Caki2 (cell line): ENCODE measurements at regions not wholly inside any gene's neighbourhood (a gene's known extent, or its start where the extent isn't known, plus 50 kb on each side); places are given as distances from the start of the nearest gene placed in this dataset.
"Not testable (repeated sequence)": the region's sequence is repeated elsewhere in the genome, so short reads cannot be mapped to it uniquely, and the experiment has no call there.

ENCODE experiments used
- DNase-seq: peaks from one replicate; pipeline ENCODE4 v3.0.0-alpha.2; 2015; ENCODE audit warnings: low read depth
- in situ Hi-C: cut with HindIII; loops from 2 replicates; pipeline ENCODE4 v1.10.0; 2016; ENCODE audit warnings: low sequenced_read_pairs, low pct_unique_long_range_greater_than_20kb, mixed read lengths

DNA sequence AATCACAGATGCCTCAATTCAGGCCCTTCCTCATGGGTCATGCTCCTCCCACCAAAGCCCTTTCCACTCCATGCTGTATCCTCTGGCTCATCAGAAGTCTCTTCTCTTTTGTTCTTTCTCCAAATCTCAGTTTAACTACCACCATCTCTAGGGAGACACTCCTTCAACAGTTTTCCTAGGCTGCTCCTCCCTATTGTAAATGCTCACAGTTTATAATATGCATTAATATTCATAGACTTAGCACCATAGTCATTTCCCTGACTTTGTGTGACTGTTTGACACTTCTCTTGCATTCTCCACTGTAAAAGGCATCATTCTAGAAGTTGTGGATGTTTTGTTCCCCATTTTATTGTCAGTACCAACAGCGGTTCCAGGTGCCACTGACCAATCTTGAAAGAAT is 226.5 kb upstream of the PRSS1 start:
- in situ Hi-C loops = no loop called here
- DNase-seq = no peak

DNA sequence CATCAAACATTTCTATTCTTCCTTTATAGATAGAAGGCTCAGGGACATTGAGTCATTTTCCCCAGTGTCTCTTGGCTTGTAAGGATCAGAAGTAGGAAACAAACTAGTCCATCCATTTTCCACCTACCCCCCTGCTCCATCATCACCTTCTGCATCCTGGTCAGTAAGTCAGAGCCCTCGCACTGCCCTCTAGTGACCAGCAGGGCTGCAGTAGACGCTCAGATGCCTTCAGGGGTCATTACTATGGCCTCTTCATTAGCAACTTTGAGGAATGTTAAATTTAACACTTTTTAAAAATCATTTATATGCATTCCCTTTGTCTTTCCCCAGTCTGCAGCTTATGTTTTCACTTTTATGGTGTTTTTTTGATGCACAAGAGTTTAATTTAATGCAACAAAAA is 228.4 kb upstream of the PRSS1 start:
- DNase-seq, in situ Hi-C loops: not testable (repeated sequence)

DNA sequence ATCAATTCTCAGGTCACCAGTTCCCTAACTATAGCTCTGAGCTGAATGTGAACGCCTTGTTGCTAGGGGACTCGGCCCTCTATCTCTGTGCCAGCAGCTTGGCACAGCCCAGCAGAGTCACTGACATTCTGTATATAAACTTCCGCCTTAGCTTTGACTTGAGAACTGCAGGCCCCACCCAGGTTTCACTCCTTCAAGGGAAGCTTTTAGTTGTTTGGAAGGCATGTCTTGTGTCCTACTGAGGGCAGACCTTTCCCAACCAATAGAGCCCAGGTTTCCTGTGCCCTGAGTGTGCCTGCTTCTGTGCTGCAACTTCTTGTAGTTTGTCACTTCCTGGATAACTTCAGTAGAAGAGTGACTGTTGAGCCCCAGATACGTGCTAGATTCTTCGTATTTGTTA is 228.8 kb upstream of the PRSS1 start:
- DNase-seq, in situ Hi-C loops: not testable (repeated sequence)

DNA sequence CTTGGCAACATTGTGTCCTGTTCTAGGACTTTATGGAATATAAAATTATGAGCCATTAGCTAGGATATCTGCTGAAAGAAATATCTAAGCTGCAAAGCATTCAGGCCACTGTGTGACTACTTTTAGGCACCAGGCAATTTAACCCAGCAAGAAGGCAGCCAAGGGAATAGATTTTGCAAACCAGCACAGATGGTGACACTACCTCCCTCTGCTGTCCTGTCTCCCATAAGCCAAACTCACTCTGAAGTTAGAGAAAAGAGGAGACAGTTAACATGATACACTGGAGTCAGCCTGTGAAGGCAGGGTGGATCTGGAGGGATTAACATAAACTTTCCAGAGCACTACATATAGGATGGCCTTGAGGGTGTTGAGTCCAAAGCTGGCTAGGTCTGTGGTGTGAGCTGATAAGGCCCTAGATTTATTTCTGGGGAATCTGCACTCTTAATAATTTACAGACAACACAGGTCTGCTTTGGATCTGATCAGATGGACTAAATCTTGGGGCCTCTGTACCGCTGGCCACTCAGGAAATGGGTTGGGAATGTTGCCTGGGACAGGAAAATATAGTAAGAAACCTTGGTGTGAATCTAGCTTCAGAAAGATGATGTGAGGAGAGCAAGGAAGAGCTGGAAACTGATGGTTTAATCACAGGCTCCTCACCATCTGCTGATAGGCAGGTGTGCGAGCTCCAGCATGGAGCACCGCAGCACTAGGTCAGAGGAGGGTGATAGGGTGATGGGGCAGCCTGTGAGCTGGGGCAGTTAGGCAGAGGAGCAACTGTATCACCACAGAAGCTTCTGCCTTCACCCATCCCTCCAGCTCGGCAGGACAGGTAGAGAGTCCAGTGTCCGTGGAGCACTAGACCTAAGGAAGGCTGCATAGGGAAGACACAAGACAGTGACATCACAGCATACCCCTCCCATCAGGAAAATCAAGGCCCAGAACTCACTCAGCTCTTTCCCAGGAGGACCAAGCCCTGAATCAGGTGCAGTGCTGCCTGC is 229.9 kb upstream of the PRSS1 start:
- in situ Hi-C loops = no loop called here
- no peak for DNase-seq

DNA sequence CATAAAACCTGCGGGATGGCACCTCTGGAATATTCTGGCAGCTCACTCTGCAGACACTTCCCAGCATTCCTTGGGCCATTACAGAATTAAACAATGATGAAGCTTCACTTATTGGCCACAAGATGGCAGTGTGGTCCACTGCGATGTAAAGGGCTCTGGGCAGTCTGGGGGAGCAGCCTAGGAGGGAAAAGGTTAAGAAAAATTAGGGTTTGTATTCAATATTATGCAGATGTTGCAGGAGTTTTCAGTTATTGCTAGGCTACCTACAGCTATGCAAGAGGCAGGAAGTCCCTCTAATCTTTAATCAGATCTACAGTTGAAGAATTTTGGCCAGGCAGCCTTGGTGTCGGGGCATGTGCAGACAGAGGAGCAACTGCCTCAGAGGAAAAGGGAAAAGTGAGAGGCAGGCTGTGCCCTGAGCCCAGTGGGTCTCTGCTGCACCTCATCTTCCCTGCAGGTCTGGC is 233.2 kb upstream of the PRSS1 start:
- DNase-seq = peak; percentile 45
- in situ Hi-C loops = no loop called here

DNA sequence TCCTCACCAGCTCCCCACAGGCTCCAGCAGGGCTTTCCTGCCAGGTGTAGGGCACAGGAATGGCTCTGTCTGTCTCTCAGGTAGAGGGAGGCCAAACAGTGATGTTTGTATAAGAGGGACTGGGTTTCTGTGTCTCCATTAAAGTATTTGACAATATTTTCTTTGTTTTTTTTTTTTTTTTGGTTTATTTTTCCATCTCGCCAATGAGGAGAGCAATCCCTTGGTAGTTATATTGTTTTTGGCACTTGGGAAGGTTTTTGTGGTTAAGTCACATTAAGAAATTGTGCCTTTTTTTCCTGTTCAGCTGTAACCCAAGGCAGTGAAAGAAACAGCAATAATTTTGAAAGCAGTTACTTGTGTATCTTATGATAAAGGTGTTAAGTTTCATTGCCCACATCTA is 234.6 kb upstream of the PRSS1 start:
- in situ Hi-C loops = not testable (repeated sequence)
- DNase-seq = peak; percentile 64

DNA sequence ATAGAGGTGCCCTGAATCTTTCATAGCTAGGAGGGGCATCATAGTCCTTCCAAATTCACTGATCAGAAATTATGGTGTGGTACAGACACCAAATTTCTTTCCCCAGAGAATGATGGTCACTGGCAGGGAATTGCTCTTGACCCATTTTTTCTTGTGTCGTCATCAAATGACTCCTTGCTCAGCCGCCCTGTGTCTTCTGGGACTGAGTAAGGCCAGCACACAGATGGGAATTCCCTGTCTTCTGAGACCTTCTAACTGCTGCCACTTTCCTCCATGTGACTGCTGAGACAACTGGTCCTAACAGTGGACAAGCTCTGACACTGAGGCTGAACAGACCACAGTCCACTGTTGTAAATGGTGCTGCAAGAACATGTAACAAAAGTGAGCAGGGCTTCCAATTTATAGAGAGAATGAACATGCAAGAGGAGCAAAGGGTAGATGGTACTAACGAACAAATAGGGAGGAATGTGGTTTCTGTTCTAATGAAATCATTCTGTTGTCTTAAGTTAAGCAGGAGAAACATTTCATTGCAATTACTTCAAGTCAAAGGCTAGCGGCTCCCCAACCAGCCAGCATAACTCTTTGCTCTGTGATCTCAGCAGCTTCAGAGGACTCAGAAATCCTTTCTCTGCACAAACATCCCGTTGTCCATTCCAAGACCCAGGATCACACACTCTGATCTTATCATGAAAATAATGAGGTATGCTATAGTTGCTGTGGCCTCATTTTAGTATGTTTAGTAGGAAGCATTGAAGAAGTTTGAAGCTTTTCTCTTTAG is 235.9 kb upstream of the PRSS1 start:
- DNase-seq = no peak
- in situ Hi-C loops = no loop called here

DNA sequence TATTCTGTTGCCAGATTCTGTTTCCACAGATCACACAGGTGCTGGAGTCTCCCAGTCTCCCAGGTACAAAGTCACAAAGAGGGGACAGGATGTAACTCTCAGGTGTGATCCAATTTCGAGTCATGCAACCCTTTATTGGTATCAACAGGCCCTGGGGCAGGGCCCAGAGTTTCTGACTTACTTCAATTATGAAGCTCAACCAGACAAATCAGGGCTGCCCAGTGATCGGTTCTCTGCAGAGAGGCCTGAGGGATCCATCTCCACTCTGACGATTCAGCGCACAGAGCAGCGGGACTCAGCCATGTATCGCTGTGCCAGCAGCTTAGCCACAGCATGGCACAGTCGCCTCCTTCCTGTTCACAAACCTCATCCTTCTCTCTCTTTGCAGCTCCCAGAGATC is 237.5 kb upstream of the PRSS1 start:
- DNase-seq = no peak
- in situ Hi-C loops = no loop called here

DNA sequence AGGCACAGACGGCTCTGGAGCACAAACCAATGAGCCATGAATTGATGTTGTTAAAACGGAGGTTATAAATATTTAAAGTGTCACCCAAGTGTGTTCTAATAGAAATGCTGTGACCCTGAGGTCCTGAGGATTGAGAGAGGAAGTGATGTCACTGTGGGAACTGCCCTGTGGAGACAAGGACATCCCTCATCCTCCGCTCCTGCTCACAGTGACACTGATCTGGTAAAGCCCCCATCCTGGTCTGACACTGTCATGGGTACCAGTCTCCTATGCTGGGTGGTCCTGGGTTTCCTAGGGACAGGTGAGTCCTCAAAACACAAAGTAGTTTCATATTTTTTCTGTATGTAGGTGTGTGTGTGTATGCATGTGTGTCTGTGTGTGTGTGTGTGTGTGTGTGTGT is 237.9 kb upstream of the PRSS1 start:
- no peak for DNase-seq
- in situ Hi-C loops = no loop called here

DNA sequence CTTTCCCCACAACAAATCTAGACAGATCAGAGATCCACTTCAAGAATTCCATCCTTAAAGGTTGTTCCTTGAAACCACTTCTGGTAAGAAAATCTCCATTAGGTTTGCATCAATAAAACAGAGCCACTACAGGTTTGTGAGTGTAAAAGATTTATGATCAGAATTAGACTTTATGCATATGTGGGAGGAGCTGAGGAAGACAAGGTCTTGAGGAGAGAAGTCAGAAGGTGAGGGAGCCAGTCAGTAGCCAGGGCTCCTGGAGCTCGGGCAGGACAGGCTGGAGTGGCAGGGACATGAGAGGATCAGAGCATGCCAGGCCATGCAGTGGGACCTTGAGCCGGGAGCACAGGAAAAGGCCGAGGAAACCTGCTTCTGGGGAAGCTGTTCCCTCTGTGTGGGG is 240.0 kb upstream of the PRSS1 start:
- in situ Hi-C loops, DNase-seq: not testable (repeated sequence)

DNA sequence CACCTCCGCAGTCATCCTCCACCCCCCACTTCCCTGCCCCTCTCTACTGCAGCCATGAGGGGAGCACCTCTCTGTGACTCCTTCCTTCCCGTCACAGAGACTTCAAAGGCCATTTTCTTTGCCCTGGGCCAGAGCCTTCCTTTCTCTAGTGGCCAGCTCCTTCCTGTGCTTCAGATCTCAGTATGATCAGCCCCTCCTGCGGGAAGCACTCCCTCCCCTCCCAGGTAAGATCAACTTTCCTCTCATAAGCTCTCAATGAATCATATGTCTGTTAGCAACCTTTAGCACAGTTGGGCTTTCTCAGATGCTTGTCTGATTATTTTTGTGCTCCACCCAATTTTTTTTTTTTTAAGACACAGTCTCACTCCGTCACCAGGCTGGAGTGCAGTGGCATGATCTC is 241.0 kb upstream of the PRSS1 start:
- in situ Hi-C loops = no loop called here
- peak; percentile 78 for DNase-seq

DNA sequence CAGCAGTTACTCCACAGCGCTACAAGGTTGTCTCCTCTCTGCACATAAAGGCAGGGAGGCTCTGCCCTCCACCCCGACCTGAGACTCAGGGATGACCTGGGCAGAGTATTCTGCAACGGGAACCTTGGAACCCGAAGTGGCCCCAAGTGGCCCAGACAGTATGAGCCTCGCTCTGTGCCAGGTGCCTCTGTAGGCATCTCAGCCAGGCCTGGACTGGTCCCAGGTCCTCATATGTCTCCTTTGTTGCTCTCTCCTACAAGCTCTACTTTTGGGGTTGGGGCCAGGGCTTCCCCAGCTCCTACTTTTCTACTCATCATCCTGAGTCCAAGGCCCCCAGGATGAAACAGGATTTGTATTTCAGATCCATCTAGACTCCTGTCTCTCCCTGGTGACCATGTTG is 241.5 kb upstream of the PRSS1 start:
- in situ Hi-C loops = no loop called here
- no peak for DNase-seq

DNA sequence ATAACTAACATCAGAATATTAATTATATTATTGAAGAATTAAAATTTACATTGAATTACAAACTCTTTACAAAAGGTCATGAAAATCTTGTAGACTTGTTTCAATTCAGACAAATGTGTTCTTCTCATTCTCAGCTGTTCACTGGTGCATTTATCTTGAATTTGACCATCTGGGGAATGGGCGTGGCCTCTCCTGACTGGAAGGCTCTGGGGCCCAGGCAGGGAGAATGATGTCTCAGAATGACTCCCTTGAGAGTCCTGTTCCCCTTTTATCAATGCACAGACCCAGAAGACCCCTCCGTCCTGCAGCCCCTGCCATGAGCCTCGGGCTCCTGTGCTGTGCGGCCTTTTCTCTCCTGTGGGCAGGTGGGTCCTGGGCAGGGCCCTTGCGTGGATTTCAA is 242.2 kb upstream of the PRSS1 start:
- in situ Hi-C loops, DNase-seq: not testable (repeated sequence)

DNA sequence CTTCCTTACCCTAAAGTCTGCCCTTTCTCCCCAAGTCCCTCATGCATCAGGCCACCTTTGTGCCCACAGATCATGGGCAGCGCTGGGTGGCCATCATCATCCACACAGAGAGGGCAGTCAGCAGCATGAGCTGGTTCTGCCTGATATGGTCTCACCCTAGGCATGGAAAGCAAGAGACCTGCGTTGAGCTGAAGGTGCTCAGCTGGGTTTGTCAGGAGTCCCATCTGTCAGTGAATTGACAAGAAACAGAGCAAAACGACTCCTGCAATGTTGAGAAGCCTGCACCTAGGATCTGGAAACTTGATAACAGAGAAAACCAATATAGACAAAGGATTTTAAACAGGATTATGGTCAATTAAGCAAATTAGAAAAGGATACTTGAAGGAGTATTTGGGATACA is 242.7 kb upstream of the PRSS1 start:
- in situ Hi-C loops = no loop called here

DNA sequence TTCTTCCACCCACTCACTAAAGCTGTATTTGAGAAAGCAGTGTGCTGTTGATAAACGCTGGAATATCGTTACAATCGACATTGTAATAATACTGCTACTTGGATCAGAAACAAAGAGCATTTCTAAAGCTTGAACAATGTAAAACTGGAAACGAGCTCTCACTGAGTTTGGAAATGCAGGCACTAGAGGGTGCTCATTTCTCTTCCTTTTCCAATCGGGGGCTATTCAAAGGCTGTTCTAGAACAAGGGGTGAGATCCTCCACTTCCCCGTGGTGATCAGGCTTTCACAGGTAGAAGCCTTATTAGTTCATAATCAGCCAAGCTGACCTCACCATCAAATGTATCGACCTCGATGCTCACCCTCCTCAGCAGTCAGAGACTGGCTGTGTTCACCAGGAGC is 245.3 kb upstream of the PRSS1 start:
- in situ Hi-C loops, DNase-seq: not testable (repeated sequence)

More for the DNA sequence above, 242.7 kb upstream of the PRSS1 start:
- DNase-seq = no peak

DNA sequence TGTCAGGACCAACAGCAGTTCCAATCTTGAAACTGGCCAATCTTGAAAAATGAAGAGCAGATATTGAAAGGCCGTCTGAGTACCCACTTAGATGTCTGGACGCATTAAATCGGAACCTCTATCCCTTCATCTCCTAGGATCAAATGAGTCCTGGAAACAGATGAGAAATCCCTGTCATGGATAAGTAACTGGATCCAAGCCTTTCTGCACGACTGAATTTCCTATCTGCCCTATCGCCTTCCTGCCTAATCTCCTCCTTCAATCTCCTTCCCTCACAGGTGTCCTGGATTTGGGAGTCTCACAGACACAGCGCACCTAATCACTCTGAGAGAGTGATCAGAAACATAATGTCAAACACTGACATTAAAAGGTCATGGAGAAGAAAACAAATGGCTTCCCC is 245.2 kb upstream of the PRSS58 start:
- in situ Hi-C loops = no loop called here
- no peak for DNase-seq

DNA sequence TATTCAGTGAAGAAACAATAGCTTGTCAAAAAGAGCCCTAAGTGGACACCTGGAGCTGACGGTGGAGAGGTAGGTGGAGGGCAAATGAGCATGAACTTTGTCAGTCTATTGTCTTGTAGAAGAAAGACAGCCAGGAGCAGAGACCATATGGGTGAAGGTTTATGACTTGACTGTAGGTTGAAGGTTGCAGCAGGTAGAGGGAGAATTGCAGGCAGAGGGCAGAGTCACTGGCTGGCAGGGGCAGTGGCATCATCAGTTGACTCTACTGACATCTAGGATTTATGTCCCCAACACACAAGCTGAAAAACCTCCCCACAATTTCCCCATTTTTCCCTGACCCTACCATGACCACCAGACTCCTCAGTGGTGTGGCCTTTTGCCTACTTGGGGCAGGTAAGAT is 243.6 kb upstream of the PRSS58 start:
- in situ Hi-C loops = no loop called here
- DNase-seq = no peak

DNA sequence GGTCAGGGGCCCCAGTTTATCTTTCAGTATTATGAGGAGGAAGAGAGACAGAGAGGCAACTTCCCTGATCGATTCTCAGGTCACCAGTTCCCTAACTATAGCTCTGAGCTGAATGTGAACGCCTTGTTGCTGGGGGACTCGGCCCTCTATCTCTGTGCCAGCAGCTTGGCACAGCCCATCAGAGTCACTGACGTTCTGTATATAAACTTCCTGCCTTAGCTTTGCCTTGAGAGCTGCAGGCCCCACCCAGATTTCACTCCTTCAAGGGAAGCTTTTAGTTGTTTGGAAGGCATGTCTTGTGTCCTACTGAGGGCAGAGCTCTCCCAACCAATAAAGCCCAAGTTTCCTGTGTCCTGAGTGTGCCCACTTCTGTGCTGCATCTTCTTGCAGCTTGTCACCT is 242.5 kb upstream of the PRSS58 start:
- DNase-seq = no peak
- in situ Hi-C loops = no loop called here

DNA sequence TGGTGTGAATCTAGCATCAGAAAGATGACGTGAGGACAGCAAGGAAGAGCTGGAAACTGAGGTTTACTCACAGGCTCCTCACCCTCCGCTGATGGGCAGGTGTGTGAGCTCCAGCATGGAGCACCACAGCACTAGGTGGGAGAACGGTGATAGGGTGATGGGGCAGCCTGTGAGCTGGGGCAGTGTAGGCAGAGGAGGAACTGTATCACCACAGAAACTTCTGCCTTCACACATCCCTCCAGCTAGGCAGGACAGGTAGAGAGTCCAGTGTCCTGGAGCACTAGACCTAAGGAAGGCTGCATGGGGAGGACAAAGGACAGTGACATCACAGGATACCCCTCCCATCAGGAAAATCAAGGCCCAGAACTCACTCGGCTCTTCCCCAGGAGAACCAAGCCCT is 241.8 kb upstream of the PRSS58 start:
- in situ Hi-C loops = no loop called here
- no peak for DNase-seq
